Activated CD8-positive, alpha-beta memory T cell treated with anti-CD3 and anti-CD28 coated beads for 36 hours (primary cell): ENCODE measurements at regions not wholly inside any gene's neighbourhood (a gene's known extent, or its start where the extent isn't known, plus 50 kb on each side); places are given as distances from the start of the nearest gene placed in this dataset.

Experiments used
- CTCF ChIA-PET: fragments of 350-600 bp; sonication (Branson Sonifier 250); formaldehyde crosslinking; loops from one replicate; lab custom pipeline; 2021; ENCODE audit warnings: antibody characterized with exemption; lab: Charles Lee
- POLR2A ChIA-PET: fragments of 350-600 bp; sonication (Branson Sonifier 250); formaldehyde crosslinking; loops from one replicate; lab custom pipeline; 2021; ENCODE audit warnings: antibody characterized with exemption; lab: Charles Lee

DNA sequence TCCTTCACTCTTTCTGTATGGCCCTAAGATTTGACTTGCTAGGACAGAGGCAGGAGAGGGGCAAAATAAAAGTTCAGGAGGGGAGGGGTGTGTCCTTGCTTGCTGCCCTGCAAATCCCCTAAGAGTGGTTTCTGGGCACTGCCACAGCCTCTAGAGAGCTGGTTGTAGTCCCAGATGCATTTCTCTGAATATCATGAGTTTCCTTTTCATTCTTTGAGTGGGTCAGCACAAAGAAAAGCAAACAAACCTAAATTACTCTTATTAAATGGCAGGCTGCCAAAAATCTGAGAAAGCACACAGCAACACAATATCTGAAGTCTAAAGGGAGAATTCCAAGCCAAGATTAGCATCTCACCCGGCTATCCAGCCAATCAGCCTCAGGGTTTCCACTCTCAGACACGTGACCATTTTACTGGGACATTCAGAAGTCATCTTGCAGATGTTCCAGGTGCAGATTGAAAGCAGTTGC, 919.3 kb downstream of the TUSC7 start:
- CTCF ChIA-PET = no interaction called here

DNA sequence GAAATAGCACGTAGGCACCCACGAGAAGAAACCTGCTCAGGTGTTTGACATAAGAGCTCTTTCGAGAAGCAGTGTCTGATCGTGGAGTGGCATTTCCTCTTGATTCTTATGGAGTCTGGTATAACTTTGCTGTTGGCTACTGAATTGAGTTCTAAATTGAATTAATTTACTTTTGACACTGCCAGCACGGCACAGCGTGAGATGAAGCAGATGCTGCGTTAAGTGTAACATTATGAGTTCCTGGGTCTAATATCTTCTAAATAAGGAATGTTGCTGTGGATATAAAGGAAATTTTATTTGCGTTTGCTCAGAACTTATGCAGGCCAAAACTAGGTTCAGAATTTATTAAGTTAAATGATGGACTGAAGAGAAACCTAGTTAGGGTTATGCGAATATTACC, 919.9 kb downstream of the TUSC7 start:
- CTCF ChIA-PET = no interaction called here
- POLR2A ChIA-PET = no interaction called here

More for the DNA sequence above, 919.3 kb downstream of the TUSC7 start:
- POLR2A ChIA-PET = no interaction called here

DNA sequence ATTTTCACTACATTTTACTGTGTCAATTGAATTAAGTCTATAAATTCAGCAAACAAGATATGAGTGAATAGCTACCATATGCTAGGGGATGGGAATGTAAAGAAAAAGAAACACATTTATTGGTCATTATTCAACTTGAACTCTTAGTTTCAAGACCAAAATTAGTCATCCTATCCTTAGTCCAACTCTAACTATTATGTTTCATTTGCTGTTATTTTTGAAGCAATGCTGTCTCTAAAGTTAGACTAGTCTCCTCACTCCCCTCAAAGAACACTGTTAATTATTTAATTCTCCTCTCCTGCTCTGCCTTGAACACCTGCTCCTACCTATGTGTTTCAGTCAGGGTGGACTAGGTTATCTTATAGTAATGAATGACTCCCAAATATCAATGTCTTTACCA, 920.9 kb downstream of the TUSC7 start:
- POLR2A ChIA-PET = no interaction called here
- CTCF ChIA-PET = no interaction called here

DNA sequence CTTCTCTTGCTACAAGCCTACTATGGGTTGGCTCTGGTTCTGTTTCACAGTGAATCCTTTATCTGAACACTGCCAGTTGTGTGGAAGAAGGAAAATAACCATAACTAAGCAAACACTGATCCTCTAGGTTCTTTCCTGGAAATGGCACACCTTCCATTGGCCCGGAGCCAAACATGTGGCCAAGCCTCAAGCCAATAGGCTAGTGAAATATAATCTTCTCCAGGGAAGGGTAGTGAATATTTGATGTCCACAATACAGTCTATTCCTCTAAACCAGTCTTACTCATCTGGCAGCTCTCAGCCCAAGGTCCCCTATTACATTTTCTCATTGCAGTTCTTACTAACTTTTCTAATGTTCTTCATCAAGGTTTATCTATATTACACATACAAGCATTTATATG, 921.3 kb downstream of the TUSC7 start:
- ChIA-PET POLR2A (no interaction called here), CTCF (no interaction called here)

DNA sequence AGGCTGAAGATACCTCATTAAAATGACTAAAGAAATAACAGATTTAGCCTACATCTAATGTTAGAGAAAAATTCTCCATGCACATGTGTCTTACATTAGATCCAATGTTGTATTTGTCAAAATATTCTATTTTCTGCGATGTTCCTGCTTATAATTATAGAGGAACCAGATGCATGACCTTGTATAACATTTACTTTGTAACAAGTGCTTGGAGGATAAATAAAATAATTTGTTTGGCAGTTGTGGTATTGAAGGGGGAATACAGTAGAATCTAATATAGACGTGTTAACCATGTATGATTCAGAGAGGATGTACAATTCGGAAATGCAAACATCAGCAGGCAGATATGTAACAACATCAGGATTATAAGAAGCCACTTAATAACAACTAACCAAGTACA, 922.2 kb downstream of the TUSC7 start:
- POLR2A ChIA-PET = no interaction called here
- CTCF ChIA-PET = no interaction called here

DNA sequence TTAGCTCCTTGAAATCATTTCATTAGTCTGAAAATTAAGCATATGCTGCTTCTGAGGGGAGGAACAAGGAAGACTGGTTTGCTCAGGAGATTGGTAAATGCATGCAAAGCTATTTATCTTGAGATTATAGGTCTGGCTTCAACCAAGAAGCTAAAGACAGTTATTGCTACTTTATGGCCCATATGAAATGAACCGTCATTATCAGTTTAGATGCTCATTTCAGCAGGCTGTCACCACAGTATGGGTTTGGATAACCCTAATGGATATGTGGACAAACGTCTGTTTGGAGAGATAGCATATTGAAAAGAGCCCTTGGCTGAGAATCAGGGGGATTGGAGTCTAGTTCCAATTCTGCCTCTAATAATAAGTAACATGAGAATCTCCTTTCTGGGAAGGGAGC, 922.6 kb downstream of the TUSC7 start:
- ChIA-PET CTCF (no interaction called here), POLR2A (no interaction called here)

DNA sequence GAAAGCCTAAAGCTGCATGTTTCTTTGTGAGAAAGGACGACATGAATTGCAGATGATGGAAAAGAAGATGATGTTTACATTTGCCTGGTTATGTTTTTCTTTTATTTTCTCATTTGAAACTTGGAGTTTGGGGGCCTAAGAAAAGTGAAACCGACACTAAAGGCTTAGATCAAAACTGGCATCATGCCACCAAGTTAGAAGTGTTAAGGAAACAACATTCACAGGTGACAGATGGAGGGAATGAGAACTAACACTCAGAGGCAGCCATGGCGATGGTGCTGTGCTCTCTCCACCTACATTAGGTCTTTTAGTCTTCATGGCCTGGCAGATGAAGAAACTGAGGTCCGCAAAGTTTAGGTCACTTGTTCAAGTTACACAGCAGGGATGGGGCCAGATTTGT, 923.6 kb downstream of the TUSC7 start:
- CTCF ChIA-PET = interaction anchor here (1.2 kb wide), 1 partner anchor 21 kb away, joined by 3 read pairs; no protein-coding TSS in a partner anchor
- POLR2A ChIA-PET = no interaction called here

DNA sequence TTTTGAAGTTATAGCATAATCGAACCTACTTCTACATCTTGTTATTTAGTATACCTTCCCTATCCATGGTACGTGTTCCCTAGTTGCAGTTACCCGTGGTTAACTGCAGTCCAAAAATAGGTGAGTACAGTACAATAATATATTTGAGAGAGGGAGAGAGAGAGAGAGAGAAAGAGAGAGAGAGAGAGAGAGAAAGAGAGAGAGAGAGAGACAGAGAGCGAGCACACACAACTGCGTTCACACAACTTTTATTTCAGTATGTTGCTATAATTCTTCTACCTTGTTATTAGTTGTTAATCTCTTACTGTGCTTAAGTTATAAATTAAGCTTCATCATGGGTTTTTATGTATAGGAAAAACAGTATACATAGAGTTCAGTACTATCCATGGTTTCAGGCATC, 928.1 kb downstream of the TUSC7 start:
- ChIA-PET POLR2A (no interaction called here), CTCF (no interaction called here)

DNA sequence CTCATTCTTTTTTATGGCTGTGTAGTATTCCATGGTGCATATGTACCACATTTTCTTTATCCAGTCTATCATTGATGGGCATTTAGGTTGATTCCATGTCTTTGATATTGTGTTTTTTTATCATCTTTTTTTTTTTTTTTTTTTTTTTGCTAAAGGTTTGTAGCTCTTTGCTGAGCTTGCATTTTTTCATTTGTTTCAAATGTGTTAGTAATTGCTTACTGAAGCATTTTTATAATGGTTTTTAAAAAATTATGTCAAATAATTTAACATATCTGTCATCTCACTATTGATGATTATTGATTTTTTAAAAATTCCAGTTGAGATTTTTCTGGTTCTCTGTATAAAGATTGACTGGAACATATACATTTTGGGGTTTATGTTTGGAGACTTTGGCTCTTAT, 934.6 kb downstream of the TUSC7 start:
- CTCF ChIA-PET = no interaction called here
- POLR2A ChIA-PET = no interaction called here

DNA sequence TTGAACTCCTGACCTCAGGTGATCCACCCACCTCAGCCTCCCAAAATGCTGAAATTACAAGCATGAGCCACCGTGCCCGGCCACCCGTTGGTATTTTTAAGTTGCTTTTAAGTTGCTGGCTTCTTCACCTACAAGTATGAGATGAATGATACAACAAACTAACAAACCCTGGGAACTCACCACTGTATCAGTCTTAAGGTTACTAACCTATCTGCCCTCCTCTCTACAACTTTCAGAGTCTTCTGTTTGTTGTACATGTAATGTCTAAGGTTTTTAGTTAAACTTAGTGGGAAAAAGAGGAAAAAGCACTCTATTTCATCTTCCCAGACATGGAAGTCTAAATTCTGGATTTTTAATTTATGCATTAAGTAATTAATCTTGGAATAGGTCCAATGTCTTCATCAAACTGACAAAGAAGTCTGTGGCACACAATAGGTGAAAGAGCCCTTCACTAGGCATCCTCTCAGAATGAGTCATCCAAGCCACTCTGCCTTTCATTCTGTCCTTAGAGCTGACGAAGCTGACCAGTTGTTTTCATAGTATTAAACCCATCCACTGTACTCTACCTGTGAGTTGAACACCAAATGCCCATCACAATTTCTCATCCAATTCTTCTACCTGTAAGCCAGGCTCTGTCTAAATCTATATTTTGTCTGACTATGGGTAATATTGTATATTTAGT, 936.1 kb downstream of the TUSC7 start:
- CTCF ChIA-PET = no interaction called here
- POLR2A ChIA-PET = no interaction called here

DNA sequence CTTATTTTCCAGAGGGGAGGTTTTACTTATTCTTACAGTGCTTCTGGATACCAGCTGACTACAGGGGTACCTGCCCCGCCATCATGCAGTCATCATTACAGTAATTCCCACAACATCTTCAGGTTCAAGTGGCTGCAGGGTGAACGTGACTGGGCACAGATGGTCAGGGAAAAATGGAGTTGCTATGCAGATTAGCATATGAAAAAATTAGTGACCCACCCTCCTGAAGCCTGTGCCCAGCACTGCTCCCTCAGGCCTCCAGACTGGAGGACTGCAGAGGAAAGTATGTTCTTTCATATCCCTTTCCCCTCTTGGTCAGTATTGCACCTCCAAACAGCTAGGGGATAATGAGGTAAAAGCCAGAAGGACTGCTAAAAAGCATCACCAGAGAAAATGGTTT, 937.9 kb downstream of the TUSC7 start:
- POLR2A ChIA-PET = no interaction called here
- CTCF ChIA-PET = no interaction called here

DNA sequence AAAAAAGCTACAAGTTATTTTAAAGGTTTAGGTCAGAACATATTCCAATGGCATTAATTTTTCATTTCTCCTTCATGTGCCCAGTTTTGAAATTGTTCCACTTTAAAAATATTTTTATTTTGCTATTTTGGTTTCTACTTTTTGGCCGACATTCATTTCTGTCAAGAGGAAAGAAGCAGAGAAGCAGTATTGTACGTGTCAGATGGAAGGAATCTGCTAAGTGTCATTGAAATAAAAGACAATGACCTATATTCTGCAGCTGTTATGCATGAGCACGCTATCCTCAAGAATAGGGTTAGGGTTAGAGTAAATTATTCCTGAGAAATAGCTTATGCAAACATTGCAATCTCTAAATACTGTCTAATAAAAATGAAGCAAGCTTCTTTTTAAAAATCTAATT, 941.7 kb downstream of the TUSC7 start:
- ChIA-PET CTCF (no interaction called here), POLR2A (no interaction called here)

DNA sequence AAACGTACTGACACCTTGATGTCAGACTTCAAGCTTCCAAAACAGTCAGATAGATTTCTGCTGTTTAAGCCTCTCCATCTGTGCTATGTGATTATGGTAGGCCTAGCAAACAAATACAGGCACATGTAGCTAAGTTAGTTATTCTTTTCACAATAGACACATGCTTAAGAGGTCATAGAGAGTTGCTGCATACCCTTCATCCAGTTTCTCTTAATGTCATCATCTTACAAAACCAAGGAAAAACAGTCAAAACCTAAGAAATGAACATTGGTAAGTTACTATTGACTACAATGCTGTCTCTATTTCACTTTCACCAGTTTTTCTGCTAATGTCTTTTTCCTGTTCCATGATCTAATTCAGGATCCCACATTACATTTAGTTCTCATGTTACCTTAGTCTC, 946.8 kb downstream of the TUSC7 start:
- CTCF ChIA-PET = no interaction called here
- POLR2A ChIA-PET = no interaction called here

DNA sequence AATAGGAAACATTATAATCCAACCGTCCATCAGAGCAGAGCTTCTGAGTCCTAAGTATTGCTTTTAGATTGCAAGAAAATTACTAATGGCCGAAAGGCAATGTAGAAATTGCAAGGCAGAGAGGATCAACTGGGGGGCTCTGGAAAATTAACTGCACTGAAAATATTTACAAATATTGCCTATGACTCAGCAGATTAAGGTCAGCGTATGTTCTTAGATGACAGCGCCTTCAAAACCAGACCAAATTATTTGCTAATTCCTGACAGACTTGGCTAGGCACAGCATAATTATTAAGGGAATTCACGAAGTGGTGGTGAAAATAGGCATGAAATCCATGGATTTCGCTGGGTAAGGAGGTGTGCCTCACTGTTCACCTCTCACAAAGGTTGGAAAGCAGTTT, 947.7 kb downstream of the TUSC7 start:
- ChIA-PET CTCF (no interaction called here), POLR2A (no interaction called here)

DNA sequence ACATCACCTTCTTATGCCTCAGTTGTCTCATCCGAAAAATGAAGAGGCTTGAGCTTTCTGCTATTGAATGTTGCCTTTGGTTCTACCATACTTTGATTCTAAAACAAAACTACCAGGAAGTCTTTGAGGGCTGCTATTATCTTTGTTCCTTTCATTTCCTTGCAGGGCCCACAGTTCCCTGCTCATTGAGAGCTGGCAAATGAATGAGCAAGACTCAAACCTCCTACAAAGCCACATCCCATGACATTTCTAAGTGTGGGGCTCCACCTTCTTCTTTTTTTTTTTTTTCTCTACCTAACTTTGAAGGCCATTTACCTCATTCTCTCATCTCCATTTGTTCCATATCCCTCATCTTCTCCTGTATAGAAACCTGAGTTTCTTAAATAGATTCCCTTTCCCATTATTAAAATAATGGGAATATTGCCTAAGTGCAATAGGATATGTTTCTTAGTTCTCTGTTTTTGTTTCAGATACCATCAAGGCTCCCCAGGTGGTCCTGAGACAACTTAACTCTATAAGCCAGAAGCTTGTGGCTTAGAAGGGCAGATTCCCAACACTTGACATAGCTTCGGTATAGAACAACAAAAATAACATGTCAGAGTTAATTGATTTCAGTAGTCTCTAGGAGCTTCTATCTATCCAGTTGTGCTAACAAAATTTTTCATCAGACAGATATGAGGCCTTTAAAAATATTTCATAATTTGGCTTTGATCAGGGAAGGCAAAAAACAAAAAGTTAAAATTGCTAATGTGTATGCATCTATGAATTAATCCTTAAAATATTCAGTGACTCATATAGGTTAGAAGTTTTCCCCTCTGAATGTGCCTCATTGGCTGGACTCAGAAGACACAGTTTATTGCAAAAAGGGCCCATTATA, 951.6 kb downstream of the TUSC7 start:
- POLR2A ChIA-PET = no interaction called here
- CTCF ChIA-PET = no interaction called here

DNA sequence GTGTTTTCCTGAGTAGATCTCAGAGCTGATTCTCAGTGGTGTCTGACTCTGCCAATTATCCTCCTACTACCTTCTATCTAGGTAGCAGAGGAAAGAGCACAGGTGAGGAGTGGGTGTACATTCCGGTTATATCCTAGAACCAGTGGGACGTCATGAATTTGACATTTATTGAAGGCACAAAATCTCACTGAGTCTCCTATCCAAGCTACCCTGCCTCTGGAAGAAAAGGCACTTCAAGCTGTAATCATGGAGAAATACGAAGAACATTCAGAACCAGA, 952.2 kb downstream of the TUSC7 start:
- CTCF ChIA-PET = no interaction called here
- POLR2A ChIA-PET = no interaction called here

DNA sequence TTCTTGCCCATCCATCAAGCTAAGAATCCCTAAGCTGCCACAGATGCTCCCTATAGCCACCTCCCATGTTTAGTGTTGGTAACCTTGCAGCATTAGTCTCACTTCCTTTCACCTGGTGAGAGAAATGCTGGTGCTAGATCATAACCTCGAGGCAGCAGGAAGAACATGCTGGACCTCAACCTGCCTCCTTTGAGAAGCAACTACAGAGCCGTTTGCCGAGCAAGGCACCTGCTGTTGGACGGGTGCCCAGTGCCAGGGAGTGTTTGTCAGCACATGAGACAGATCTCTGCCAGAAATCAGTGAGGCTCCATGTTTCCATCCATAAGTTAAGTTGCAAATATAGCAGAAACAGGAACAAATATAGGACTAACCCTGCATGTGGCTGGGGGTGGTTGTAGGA, 955.7 kb downstream of the TUSC7 start:
- POLR2A ChIA-PET = no interaction called here
- CTCF ChIA-PET = no interaction called here

DNA sequence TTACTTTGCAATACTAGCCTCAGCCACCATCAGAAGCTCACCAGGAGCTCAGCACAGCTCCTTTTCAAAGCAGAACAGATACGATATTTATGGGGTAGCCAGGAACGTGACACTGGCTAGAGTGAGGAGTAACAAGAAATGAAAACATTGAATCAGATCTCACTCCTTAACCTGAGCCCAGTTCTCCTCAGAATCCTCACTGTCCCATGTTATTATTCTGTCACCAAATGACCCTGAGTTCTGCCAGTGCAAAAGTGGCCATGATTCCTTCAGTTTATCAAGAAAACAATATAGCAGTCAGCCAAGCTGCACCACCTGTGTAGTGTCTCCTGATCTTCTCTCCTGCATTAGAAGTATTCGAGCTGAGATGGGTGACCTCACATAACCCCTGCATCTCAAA, 956.7 kb downstream of the TUSC7 start:
- ChIA-PET POLR2A (no interaction called here), CTCF (no interaction called here)

DNA sequence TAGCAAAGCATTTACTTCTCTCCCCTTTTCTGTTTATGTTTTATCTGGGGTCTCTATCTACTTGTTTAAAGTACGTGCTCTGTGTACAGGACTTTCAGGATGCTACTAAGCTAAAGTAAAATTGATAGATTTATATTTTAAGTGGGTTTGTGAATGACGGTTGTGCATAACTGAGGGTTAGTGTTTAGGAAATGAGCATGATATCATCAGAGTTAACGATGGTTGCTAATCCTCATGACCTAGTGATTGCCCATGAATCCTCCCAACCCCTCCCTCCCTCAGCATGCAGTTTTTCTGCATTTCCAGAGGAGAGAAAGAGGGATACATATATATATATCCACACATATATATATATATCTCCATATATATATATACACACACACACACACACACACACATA, 957.2 kb downstream of the TUSC7 start:
- ChIA-PET CTCF (no interaction called here), POLR2A (no interaction called here)

DNA sequence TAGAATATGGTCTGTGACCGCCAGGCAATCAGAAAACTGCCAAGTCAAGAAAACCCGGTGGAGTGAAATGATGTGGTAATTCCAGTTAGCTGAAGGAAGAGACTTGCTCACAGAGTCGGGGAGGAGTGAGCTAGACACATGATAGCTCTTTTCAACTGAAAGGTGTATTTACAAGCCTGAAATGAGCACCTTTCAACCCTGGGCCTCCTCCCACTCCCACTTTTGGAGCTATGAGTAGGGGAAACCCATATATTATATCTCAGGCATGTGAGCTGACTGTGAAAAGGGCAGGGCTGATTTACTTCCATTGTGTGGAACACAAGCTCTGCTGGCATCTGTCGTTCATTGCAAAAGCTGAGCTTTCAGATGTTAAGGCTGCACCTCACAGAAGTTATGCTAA, 960.2 kb downstream of the TUSC7 start:
- ChIA-PET CTCF (no interaction called here), POLR2A (no interaction called here)

DNA sequence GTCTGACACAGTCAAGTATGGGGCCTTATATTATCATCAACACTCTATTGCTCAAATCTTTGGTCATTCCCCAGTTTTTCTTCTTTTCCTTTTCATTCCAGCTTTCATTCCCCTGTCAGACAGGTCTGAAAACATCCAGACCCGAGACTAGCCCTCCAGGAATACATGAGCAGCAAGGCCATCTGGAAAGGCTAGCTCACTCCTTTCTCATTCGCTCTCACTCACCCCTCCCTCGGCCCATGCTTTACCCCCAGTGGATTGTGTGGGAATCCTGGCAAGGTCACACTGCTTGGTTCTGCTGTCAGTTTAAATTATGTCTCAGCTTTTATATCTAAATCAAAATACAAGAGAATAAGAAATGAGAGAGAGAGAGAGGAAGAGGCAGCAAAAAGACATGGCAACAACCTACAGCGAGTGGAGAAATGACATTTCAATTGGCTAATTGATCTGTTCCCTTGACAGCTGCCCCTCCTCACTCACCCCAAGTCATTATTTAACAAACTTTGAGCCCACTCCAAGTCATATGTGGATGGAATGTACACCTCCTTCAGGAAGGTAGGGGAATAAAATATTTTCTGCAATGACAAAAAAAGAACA, 962.2 kb downstream of the TUSC7 start:
- ChIA-PET CTCF (no interaction called here), POLR2A (no interaction called here)
